Prostate gland (tissue), 2 donors: ENCODE measurements at regions not wholly inside any gene's neighbourhood (a gene's known extent, or its start where the extent isn't known, plus 50 kb on each side); places are given as distances from the start of the nearest gene placed in this dataset.

Source experiments
- CTCF ChIP-seq, 4 experiments: fragments of 200-600 bp in 2 of 4; fragments of 450-650 bp in 2 of 4; sonication (generic) in 2 of 4; IDR thresholded peaks; 1 replicate in 3 of 4; 2 replicates in 1 of 4; pipeline ENCODE4 v1.5.1; 2016 to 2019; ENCODE audit warnings: antibody characterized with exemption in 4 of 4, mild to moderate bottlenecking in 2 of 4, moderate library complexity in 2 of 4
- POLR2A ChIP-seq: fragments of 450-650 bp; IDR thresholded peaks from one replicate; pipeline ENCODE4 v1.6.1; 2016; ENCODE audit warnings: antibody characterized with exemption, mild to moderate bottlenecking

DNA sequence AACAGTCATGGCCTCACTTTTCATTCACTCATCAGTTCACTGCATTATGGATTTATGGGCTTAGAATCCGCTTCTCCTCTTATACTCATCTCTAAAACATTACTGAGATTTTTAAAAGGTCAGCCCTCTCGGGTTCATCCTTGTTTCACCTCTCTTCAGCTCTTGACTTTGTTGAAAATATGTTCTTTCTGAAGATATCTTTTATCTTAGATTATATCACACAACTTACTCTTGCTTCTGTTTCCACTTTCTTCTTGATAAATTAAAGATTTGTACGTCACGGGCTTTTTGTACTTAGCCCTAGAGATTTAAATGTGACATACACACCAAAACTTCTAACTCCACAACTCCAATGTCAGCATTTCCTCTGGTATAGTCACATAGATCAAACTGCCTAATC is 342.5 kb upstream of the TMEM229A start:
- TF ChIP-seq POLR2A (no peak), CTCF (IDR thresholded peaks at IDR 0.05) (no peak)
